Ishikawa (cell line): ENCODE measurements at regions not wholly inside any gene's neighbourhood (a gene's known extent, or its start where the extent isn't known, plus 50 kb on each side); places are given as distances from the start of the nearest gene placed in this dataset.
A peak's percentile ranks its signal among the peaks of the same experiment; 100 is the strongest.

Experiments used
- CEBPB ChIP-seq: IDR thresholded peaks from 2 replicates; pipeline ENCODE4 v1.6.1; 2012
- CREB1 ChIP-seq: IDR thresholded peaks from 2 replicates; pipeline ENCODE4 v1.6.1; 2012; ENCODE audit warnings: low read depth
- EGR1 ChIP-seq: IDR thresholded peaks from 2 replicates; pipeline ENCODE4 v1.6.1; 2012
- EP300 ChIP-seq: IDR thresholded peaks from 2 replicates; pipeline ENCODE4 v1.6.1; 2012; ENCODE audit warnings: borderline replicate concordance
- FOXM1 ChIP-seq: IDR thresholded peaks from 2 replicates; pipeline ENCODE4 v1.6.1; 2012; ENCODE audit warnings: low read depth, borderline replicate concordance
- NFIC ChIP-seq: IDR thresholded peaks from 2 replicates; pipeline ENCODE4 v1.6.1; 2012
- RAD21 ChIP-seq: IDR thresholded peaks from 2 replicates; pipeline ENCODE4 v1.6.1; 2012; ENCODE audit warnings: low read depth
- REST ChIP-seq: IDR thresholded peaks from 2 replicates; pipeline ENCODE4 v1.6.1; 2012; ENCODE audit warnings: low read depth, mild to moderate bottlenecking
- TAF1 ChIP-seq: IDR thresholded peaks from 2 replicates; pipeline ENCODE4 v1.6.1; 2012; ENCODE audit warnings: low read depth, mild to moderate bottlenecking
- TCF12 ChIP-seq: IDR thresholded peaks from 2 replicates; pipeline ENCODE4 v1.6.1; 2012; ENCODE audit warnings: low read depth
- TEAD4 ChIP-seq: IDR thresholded peaks from 2 replicates; pipeline ENCODE4 v1.6.1; 2012
- YY1 ChIP-seq: IDR thresholded peaks from 2 replicates; pipeline ENCODE4 v1.6.1; 2012; ENCODE audit warnings: low read depth
- ZBTB7A ChIP-seq: IDR thresholded peaks from 2 replicates; pipeline ENCODE4 v1.6.1; 2012; ENCODE audit warnings: low read depth
- TF ChIP-seq, protein P1 (sequence below): IDR thresholded peaks from 2 replicates; pipeline ENCODE4 v1.6.1; 2012
- TF ChIP-seq, protein P2 (sequence below): IDR thresholded peaks from 2 replicates; pipeline ENCODE4 v1.6.1; 2012

- TF ChIP-seq RAD21, result 0 out of 2 replicates have a peak, but pooled peaks have one; percentile 1
- TF ChIP-seq TAF1, result no peak
These were observed 229.8 kb upstream of the SFRP2 start for GRCh38 chr4:154018659-154019058.

GRCh38 chr4:154015578-154015977, 226.7 kb upstream of the SFRP2 start:
- TF ChIP-seq REST (no peak), FOXM1 (no peak)
- TF ChIP-seq, protein P1, sequence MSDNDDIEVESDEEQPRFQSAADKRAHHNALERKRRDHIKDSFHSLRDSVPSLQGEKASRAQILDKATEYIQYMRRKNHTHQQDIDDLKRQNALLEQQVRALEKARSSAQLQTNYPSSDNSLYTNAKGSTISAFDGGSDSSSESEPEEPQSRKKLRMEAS, result no peak

GRCh38 chr4:154014407-154015321, 225.8 kb upstream of the SFRP2 start:
- TF ChIP-seq, protein P2, sequence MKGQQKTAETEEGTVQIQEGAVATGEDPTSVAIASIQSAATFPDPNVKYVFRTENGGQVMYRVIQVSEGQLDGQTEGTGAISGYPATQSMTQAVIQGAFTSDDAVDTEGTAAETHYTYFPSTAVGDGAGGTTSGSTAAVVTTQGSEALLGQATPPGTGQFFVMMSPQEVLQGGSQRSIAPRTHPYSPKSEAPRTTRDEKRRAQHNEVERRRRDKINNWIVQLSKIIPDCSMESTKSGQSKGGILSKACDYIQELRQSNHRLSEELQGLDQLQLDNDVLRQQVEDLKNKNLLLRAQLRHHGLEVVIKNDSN, result no peak
- TF ChIP-seq YY1 (no peak), FOXM1 (no peak), TEAD4 (no peak), RAD21 (no peak), TAF1 (no peak), TCF12 (no peak), ZBTB7A (no peak), EGR1 (no peak)

GRCh38 chr4:154013576-154013975, 224.7 kb upstream of the SFRP2 start:
- TF ChIP-seq, protein P1, result no peak

GRCh38 chr4:154010371-154010770, 221.5 kb upstream of the SFRP2 start:
- TF ChIP-seq EGR1 (no peak), RAD21 (no peak), NFIC (no peak), TAF1 (no peak), EP300 (no peak), TCF12 (no peak), TEAD4 (no peak), CEBPB (no peak), CREB1 (no peak), ZBTB7A (no peak), REST (no peak), FOXM1 (no peak), YY1 (no peak)
- TF ChIP-seq, protein P1, result no peak
- TF ChIP-seq, protein P2, result no peak

DNA sequence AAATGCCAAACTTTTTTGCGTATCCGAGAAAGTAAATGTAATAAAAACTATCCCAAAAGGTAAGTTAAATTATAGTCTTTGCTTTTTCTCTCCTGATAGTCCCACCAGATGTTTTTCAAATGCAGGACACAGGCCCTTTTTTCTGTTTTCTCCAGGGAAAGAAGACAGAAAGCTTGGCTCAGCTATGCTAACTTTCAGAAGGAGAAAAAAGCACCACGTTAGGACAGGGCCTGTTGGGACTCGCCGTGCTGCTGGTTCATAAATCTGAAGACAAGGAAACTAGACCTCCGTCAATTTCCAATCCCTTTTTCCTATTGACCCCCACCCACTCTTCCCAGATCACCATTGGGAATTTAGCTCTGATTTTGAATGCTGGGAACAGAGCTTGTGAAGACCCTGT, 220.9 kb upstream of the SFRP2 start:
- TF ChIP-seq TAF1, result no peak
- TF ChIP-seq EP300, result no peak
- TF ChIP-seq TEAD4, result no peak
- no peak for TF ChIP-seq EGR1

GRCh38 chr4:154009191-154009590, 220.3 kb upstream of the SFRP2 start:
- TF ChIP-seq TEAD4 (no peak), RAD21 (no peak), TCF12 (no peak), CREB1 (no peak), REST (no peak), EP300 (no peak), FOXM1 (no peak), YY1 (no peak), ZBTB7A (no peak), NFIC (no peak), EGR1 (no peak), TAF1 (no peak)
- TF ChIP-seq, protein P1, result no peak
- TF ChIP-seq, protein P2, result no peak
